OCI-M2 (cell line): ENCODE measurements at regions not wholly inside any gene's neighbourhood (a gene's known extent, or its start where the extent isn't known, plus 50 kb on each side); places are given as distances from the start of the nearest gene placed in this dataset.

Experiments
- DNase-seq: peaks from one replicate; lab custom pipeline; 2025; ENCODE audit not compliant: unreplicated experiment; lab: John Stamatoyannopoulos, UW

GRCh38 chr1:209402697-209403096 is 180.8 kb upstream of the CAMK1G start:
- no peak for DNase-seq

- no peak for DNase-seq
Measured at GRCh38 chr1:209403921-209404320, 179.6 kb upstream of the CAMK1G start.

DNA sequence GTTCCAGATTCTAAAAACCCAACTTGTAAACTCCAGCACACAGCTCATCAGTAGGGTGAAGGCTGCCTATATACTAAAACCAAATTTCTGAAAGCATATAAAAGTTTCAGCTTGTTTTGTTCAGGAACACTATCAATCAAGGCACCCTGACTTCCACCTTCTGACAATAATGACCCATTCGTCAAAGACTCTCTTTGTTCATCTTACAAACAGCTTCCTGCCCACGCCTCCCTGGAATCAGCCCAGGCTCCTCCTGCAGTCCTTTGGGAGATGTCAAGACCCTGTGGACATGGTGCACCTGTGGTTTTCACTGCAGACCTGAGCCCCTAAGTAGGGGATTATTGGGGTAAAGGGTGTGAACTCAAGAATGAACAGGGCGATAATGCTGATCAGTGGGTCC is 178.9 kb upstream of the CAMK1G start:
- DNase-seq = no peak

GRCh38 chr1:209405183-209405814 is 178.2 kb upstream of the CAMK1G start:
- DNase-seq = no peak

GRCh38 chr1:209406168-209406567 is 177.3 kb upstream of the CAMK1G start:
- DNase-seq = no peak

GRCh38 chr1:209406595-209406994 is 176.9 kb upstream of the CAMK1G start:
- no peak for DNase-seq

DNA sequence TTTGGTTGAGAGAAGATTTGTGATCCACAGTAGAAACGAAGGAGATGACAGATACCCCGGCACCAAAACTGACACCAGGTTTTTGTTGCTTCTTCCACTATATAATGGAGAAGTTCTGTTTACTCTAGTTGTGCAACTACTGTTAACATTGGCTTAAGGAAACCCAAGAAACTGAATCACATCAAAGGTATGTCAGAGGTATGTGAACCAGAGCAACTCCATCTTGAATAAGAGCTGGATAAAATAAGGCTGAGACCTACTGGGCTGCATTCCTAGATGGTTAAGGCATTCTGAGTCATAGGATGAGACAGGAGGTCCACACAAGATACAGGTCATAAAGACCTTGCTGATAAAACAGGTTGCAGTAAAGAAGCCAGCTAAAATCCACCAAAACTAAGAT is 173.7 kb upstream of the CAMK1G start:
- DNase-seq = no peak

- no peak for DNase-seq
Measured at GRCh38 chr1:209411491-209411929, 172.0 kb upstream of the CAMK1G start.

- DNase-seq = no peak
Measured at GRCh38 chr1:209412036-209412435, 171.5 kb upstream of the CAMK1G start.

DNA sequence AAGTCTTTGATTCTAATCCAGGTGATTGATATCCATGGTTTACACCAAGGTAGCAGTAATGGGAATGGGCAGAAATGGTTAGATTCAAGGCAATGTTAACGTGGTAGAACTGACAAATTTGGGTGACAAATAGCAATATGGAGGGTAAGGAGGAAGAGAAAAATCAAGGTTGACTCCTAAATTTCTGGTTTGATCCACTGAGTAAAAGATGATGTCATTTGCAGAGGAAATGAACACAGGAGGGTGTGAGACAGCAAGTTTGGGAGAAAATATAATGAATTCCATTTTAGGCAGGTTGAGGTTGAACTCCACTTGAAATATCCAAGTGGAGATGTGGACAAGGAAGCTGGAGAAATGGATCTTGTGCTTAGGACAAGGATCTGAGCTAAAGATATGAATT is 170.9 kb upstream of the CAMK1G start:
- no peak for DNase-seq

DNA sequence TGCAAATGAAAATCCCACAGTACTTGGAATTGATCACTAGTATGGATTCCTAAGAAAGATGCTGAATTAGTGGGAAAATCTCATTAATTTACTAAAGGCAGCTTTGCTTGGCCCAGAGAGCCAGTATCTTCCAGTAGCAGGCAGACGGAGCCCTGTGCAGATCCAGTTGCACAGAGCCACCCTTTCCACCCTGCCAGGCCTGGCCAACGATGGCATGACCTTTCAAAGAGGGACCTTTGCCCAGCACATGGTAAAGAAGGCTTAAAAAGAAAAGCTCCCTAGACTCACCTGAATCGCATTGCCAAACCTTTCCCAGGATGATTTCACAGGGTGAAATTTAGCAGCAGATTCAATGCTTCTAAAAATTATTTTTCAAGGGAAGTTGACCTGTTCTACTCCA is 170.5 kb upstream of the CAMK1G start:
- no peak for DNase-seq

GRCh38 chr1:209414803-209415329 is 168.6 kb upstream of the CAMK1G start:
- no peak for DNase-seq

- no peak for DNase-seq
Measured at GRCh38 chr1:209416039-209416438, 167.5 kb upstream of the CAMK1G start.

DNA sequence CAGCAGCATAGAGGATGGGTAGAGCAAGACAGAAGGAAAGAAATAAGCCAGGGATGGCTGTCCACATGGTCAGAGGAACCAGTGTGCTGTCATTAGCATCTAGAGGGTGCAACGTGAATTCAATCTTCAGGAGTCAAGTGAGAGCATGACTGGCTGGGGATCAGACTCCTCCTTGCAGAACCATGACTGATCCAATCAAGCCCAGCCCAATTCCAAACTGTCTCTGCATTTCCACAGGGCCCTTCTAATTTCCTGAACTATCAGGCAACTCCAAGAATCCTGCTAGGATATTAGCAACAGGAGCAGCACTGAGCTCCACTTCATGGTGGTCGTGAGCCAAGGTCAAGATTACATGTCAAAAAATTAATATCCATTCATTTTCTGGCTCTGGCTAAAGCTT is 166.8 kb upstream of the CAMK1G start:
- no peak for DNase-seq

- no peak for DNase-seq
Measured at GRCh38 chr1:209417761-209418160, 165.8 kb upstream of the CAMK1G start.

DNA sequence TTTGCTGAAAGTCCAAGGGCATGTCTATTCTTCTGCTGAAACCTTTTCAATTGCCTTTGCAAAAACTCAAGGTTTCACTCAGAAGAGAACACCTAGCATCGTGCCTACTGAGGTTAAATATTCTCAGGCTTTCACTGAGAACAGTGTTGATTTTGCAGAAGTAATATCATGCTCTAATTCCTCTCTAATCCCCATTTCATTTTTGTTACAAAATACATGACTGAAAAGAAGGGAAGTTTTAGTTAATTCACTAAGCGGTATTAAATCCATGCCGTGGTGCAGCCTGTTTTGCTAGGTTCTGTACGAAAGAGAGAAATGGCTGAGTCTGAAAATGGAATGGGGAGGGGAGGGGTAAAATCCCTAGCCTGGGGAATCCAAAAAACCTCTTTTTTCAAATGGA is 163.2 kb upstream of the CAMK1G start:
- no peak for DNase-seq

GRCh38 chr1:209421186-209421585 is 162.3 kb upstream of the CAMK1G start:
- DNase-seq = no peak

DNA sequence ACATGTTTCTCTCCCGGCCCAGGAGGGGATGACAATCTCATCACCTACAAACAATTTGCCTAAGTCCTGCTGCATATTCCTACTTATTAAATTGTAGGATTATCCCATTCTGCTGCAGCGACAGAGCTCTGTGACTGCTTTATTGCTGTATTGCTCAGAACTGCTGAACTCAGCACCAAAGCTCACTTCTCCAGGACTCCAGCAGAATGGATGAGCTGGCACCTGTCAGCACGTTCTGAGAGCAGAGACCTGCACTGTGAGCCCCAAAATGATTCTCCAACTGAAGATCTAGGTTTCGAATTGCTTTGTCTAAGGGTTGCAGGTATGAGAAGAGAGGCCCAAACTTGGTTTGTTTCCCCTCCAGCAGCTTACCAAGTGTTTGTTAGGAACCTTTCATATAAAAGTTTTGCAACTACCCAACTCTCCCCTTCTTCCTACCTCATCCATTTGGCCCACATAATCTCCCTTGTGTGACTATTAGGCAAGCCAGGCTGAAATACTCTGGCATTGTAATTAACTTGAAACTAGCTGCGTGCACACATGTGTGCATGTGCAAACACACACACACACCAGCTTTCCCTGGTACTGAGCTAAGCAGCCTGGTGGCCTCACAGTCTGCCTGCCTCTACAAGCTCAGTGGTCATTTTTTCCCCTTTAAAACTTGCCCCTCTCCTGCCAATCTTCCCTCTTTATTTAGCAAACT is 161.4 kb upstream of the CAMK1G start:
- no peak for DNase-seq

GRCh38 chr1:209425959-209426358 is 157.6 kb upstream of the CAMK1G start:
- no peak for DNase-seq

GRCh38 chr1:209427277-209427676 is 156.2 kb upstream of the CAMK1G start:
- DNase-seq = no peak

DNA sequence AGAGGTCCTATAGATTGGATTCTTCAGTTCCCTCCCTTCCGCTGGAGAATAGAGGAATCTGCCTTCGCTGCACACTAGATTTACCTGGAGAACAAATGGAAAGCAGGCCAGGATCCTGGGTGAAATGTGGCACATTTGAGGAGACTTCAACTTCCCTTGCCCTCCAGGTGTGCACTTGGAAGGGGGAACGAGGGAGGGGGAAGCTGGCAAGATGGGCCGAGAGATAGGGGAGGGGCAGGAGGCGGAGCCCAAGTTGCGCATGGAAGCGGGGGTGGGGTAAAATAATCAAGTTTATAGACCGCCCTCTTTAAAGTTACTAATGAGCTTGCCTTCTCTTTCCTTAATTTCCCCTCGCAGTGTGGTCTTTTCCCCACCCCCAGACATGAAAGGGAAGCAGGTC is 155.7 kb upstream of the CAMK1G start:
- DNase-seq = no peak

DNA sequence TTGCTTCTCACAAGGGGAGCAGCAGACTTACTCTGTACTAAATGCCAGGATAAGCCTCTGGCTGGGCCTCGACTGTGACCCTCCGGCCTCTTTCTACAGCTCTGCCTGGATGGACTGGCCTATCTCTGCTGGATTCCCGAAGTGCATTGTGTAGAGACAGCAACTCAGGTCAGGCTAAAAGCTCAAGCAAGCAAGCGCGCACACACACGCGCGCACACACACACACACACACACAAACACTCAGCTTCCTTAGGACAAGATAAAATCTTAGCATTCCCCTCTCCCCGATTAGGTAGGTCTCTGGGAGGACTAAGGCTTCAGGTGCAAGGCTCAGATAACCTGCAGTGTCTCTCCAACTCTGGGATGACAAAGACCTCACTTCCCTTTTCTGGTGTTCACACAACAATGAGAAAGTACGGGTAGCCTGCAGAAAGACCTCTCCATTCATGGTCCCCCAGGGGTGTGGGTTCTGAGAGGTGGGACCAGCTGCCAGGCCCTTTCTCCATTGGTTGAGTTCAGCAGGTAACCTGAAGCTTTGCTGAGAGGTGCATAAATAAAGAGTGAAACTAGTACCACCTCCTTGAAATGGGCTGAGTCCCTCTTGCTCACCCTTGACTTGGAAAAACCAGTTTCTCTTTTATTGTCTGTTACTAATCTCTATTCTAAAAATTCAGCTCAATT is 155.1 kb upstream of the CAMK1G start:
- DNase-seq = no peak
